HEK293 (cell line): ENCODE measurements at regions not wholly inside any gene's neighbourhood (a gene's known extent, or its start where the extent isn't known, plus 50 kb on each side); places are given as distances from the start of the nearest gene placed in this dataset.

ENCODE experiments used
- CTCF ChIA-PET: fragments of 350-600 bp; formaldehyde crosslinking; extraction: SDS; loops from one replicate; lab custom pipeline; 2021; ENCODE audit warnings: antibody characterized with exemption; lab: Yijun Ruan, JAX
- POLR2A ChIA-PET: fragments of 300-600 bp; formaldehyde crosslinking; extraction: SDS; loops from one replicate; lab custom pipeline; 2020; ENCODE audit warnings: antibody characterized with exemption, inconsistent platforms; lab: Yijun Ruan, JAX
- H3K27ac ChIP-seq: fragments of 200-500 bp; sonication (Bioruptor generic); 2 replicates; pipeline ENCODE4 v1.5.1; 2014; ENCODE audit warnings: low read depth, low read length, control low read depth, inconsistent platforms; ENCODE audit errors: extremely low read depth
- H3K36me3 ChIP-seq, 2 experiments: fragments of 200-500 bp in 1 of 2; sonication (Bioruptor generic) in 1 of 2; 1 replicate in 1 of 2; 2 replicates in 1 of 2; pipeline ENCODE4 v1.5.1; 2014 to 2017; ENCODE audit warnings: inconsistent platforms in 2 of 2, low read length in 2 of 2; ENCODE audit not compliant: control insufficient read depth in 2 of 2, insufficient read depth in 1 of 2
- H3K4me1 ChIP-seq: fragments of 200-500 bp; sonication (Bioruptor generic); 2 replicates; pipeline ENCODE4 v1.5.1; 2014; ENCODE audit warnings: mild to moderate bottlenecking, low read length, inconsistent platforms; ENCODE audit not compliant: control insufficient read depth, insufficient read depth
- H3K4me3 ChIP-seq: 2 replicates; pipeline ENCODE4 v1.5.1; 2011; ENCODE audit warnings: low read depth, mild to moderate bottlenecking, control low read depth, low read length, moderate library complexity
- H3K9me3 ChIP-seq: fragments of 200-500 bp; sonication (Bioruptor generic); 2 replicates; pipeline ENCODE4 v1.5.1; 2014; ENCODE audit warnings: low read depth, low read length, inconsistent platforms; ENCODE audit not compliant: control insufficient read depth, insufficient read depth
- RBAK ChIP-seq: fragments of 450-650 bp; formaldehyde crosslinking; IDR thresholded peaks from 2 replicates; pipeline ENCODE4 v1.5.1; 2016; ENCODE audit warnings: missing biosample characterization, missing genetic modification characterization
- TSHZ1 ChIP-seq: fragments of 450-650 bp; formaldehyde crosslinking; IDR thresholded peaks from 2 replicates; pipeline ENCODE4 v1.5.1; 2016; ENCODE audit warnings: missing biosample characterization, missing genetic modification characterization, borderline replicate concordance
- ZBTB11 ChIP-seq: fragments of 450-650 bp; formaldehyde crosslinking; conservative IDR thresholded peaks from 2 replicates; pipeline ENCODE4 v1.5.1; 2016; ENCODE audit warnings: low read depth, missing biosample characterization, missing genetic modification characterization
- ZNF114 ChIP-seq: fragments of 450-650 bp; formaldehyde crosslinking; IDR thresholded peaks from 2 replicates; pipeline ENCODE4 v1.5.0; 2017; ENCODE audit warnings: missing biosample characterization, missing genetic modification characterization
- ZNF175 ChIP-seq: fragments of 450-650 bp; formaldehyde crosslinking; IDR thresholded peaks from 2 replicates; pipeline ENCODE4 v1.5.1; 2016; ENCODE audit warnings: missing biosample characterization, missing genetic modification characterization
- ZNF184 ChIP-seq: fragments of 450-650 bp; IDR thresholded peaks from 2 replicates; pipeline ENCODE4 v1.5.1; 2018; ENCODE audit warnings: missing biosample characterization, mild to moderate bottlenecking, missing genetic modification characterization
- ZNF302 ChIP-seq: fragments of 450-650 bp; formaldehyde crosslinking; IDR thresholded peaks from 2 replicates; pipeline ENCODE4 v1.5.1; 2016; ENCODE audit warnings: missing biosample characterization, missing genetic modification characterization, low read depth
- ZNF37A ChIP-seq: fragments of 450-650 bp; IDR thresholded peaks from 2 replicates; pipeline ENCODE4 v1.5.1; 2018; ENCODE audit warnings: missing biosample characterization, missing genetic modification characterization
- ZNF416 ChIP-seq: fragments of 450-650 bp; formaldehyde crosslinking; IDR thresholded peaks from 2 replicates; pipeline ENCODE4 v1.5.1; 2016; ENCODE audit warnings: missing biosample characterization, missing genetic modification characterization
- ZNF623 ChIP-seq: fragments of 450-650 bp; formaldehyde crosslinking; IDR thresholded peaks from 2 replicates; pipeline ENCODE4 v1.5.1; 2016; ENCODE audit warnings: missing biosample characterization, missing genetic modification characterization
- ZNF654 ChIP-seq: fragments of 450-650 bp; formaldehyde crosslinking; IDR thresholded peaks from 2 replicates; pipeline ENCODE4 v1.5.1; 2016; ENCODE audit warnings: low read depth, missing biosample characterization, missing genetic modification characterization
- TF ChIP-seq, protein P1 (sequence below): fragments of 450-650 bp; formaldehyde crosslinking; IDR thresholded peaks from 2 replicates; pipeline ENCODE4 v1.5.1; 2016; ENCODE audit warnings: missing biosample characterization, missing genetic modification characterization
- TF ChIP-seq, protein P2 (sequence below): fragments of 450-650 bp; formaldehyde crosslinking; IDR thresholded peaks from 2 replicates; pipeline ENCODE4 v1.5.1; 2016; ENCODE audit warnings: missing biosample characterization, missing genetic modification characterization, low read depth

DNA sequence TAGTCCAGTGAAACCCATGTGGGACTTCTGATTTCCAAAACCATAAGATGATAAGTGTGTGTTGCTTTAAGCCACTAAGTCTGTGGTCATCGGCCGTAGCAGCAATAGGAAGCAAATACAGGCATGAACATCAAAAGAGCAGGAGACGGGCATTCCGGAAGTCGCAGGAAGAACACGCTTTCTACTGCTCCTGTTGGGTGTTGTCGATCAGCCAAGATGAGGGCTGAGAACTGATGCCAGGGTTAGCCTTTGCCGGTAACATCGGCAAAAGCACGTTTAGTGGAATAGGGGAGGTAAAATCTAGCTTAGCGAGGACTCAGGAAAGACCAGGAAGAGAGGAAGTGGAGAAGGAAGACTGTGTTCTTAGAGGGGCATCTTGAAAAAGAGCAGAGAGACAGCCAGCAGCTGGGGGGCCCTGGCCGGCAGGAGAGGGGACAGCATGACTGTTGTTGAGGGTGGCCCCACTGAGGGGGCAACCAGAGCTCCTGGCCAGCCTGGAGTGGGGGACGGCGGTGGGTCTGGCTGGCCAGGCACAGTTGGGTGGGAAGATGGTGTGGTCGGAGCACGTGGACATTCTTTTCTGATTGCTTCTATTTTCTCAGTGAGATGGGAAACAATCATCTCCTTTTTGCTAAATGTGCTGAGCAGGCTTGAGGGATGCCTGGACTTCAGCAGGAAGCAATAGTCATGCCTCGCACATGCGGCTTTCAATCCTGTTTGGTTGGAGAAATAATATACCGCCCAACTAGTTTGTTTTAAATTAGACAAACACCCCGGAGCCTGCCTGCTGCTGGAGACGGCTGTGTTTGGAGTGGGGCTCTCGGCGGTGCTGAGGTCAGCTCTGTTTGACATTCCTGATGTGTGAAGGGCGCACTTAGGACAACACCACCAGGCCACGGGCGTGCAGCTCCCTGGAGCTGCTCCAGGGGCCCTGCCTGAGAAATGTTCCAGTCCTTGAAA is 109.9 kb downstream of the METRNL start:
- H3K4me3 ChIP-seq: no peak overlapping the region
- H3K9me3 ChIP-seq: no peaks in the 10 kb centered on the region
- H3K27ac ChIP-seq: no peak overlapping the region
- H3K36me3 ChIP-seq: no peaks in the 10 kb centered on the region
- CTCF ChIA-PET: interaction anchor here (0.6 kb wide), 2 partner anchors 11 to 133 kb away, joined by 3 to 4 read pairs; no protein-coding TSS in a partner anchor
- POLR2A ChIA-PET: no interaction called here
- H3K4me1 ChIP-seq: no peaks in the 10 kb centered on the region
- TF ChIP-seq ZNF175 (tag by site-specific recombination) (no peak), ZNF114 (tag by site-specific recombination) (no peak)

DNA sequence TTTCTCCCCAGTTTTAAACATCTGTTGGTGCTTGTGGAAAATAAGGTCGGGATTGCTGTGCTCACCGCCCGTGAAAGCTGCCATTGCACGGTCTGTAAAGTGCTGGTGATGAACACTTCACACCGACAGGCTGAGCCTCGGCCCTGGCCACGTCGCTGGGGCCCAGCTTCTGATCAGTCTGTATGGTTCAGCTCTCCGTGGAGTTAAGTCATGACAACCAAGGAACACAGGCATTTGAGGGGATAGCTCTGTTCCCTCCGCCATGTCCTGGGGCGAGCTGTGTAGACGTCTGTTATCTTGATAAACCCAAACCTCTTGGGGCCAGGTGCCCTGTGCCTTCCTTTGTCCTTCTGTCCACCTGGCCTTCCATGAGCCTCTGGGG is 110.6 kb downstream of the METRNL start:
- H3K36me3 ChIP-seq: no peaks in the 10 kb centered on the region
- no peak overlapping the region for H3K27ac ChIP-seq
- POLR2A ChIA-PET: no interaction called here
- CTCF ChIA-PET: interaction anchor here (0.6 kb wide), 1 partner anchor 161 kb away, joined by 6 read pairs; no protein-coding TSS in a partner anchor
- no peaks in the 10 kb centered on the region for H3K4me1 ChIP-seq
- no peaks in the 10 kb centered on the region for H3K9me3 ChIP-seq
- no peak overlapping the region for H3K4me3 ChIP-seq
- TF ChIP-seq ZNF654 (tag by site-specific recombination) (no peak), ZNF623 (no peak), ZNF302 (no peak), ZNF37A (no peak), TSHZ1 (tag by site-specific recombination) (no peak), ZNF416 (tag by site-specific recombination) (no peak), RBAK (no peak), ZBTB11 (tag by site-specific recombination) (no peak), ZNF175 (tag by site-specific recombination) (no peak), ZNF184 (no peak)
- TF ChIP-seq, protein P1, sequence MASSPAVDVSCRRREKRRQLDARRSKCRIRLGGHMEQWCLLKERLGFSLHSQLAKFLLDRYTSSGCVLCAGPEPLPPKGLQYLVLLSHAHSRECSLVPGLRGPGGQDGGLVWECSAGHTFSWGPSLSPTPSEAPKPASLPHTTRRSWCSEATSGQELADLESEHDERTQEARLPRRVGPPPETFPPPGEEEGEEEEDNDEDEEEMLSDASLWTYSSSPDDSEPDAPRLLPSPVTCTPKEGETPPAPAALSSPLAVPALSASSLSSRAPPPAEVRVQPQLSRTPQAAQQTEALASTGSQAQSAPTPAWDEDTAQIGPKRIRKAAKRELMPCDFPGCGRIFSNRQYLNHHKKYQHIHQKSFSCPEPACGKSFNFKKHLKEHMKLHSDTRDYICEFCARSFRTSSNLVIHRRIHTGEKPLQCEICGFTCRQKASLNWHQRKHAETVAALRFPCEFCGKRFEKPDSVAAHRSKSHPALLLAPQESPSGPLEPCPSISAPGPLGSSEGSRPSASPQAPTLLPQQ: no peak
- TF ChIP-seq, protein P2, sequence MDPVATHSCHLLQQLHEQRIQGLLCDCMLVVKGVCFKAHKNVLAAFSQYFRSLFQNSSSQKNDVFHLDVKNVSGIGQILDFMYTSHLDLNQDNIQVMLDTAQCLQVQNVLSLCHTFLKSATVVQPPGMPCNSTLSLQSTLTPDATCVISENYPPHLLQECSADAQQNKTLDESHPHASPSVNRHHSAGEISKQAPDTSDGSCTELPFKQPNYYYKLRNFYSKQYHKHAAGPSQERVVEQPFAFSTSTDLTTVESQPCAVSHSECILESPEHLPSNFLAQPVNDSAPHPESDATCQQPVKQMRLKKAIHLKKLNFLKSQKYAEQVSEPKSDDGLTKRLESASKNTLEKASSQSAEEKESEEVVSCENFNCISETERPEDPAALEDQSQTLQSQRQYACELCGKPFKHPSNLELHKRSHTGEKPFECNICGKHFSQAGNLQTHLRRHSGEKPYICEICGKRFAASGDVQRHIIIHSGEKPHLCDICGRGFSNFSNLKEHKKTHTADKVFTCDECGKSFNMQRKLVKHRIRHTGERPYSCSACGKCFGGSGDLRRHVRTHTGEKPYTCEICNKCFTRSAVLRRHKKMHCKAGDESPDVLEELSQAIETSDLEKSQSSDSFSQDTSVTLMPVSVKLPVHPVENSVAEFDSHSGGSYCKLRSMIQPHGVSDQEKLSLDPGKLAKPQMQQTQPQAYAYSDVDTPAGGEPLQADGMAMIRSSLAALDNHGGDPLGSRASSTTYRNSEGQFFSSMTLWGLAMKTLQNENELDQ (tag by site-specific recombination): no peak
- TF ChIP-seq, all 188 proteins: peak for 0
